GM21529 (cell line): ENCODE measurements at regions not wholly inside any gene's neighbourhood (a gene's known extent, or its start where the extent isn't known, plus 50 kb on each side); places are given as distances from the start of the nearest gene placed in this dataset.
"Not testable (repeated sequence)": the region's sequence is repeated elsewhere in the genome, so short reads cannot be mapped to it uniquely, and the experiment has no call there.

Experiments
- ATAC-seq: cut with Tn5 transposase; IDR thresholded peaks from one replicate; pipeline ENCODE4 v1.9.1; 2021; ENCODE audit not compliant: unreplicated experiment

DNA sequence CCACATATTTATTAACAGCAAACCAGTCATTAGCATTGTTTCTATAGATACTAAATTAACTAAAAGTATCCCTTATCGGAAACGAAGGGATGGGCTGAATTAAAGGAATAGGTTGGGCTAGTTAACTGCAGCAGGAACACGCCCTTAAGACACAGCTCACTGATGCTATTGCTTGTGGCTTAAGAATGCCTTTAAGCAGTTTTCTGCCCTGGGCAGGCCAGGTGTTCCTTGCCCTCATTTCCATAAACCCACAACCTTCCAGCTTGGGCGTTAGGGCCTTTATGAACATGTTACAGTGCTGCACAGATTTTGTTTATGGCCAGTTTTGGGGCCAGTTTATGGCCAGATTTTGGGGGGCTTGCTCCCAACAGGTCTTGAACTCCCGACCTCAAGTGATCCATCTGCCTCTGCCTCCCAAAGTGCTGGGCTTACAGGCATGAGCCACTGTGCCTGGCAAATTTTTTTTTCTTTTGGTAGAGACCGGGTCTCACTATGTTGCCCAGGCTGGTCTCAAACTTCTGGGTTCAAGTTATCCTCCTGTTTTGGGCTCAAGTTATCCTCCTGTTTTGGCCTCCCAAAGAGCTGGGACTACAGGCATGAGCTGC, 90.1 kb upstream of the GRIN2A start:
- not testable (repeated sequence) for ATAC-seq

DNA sequence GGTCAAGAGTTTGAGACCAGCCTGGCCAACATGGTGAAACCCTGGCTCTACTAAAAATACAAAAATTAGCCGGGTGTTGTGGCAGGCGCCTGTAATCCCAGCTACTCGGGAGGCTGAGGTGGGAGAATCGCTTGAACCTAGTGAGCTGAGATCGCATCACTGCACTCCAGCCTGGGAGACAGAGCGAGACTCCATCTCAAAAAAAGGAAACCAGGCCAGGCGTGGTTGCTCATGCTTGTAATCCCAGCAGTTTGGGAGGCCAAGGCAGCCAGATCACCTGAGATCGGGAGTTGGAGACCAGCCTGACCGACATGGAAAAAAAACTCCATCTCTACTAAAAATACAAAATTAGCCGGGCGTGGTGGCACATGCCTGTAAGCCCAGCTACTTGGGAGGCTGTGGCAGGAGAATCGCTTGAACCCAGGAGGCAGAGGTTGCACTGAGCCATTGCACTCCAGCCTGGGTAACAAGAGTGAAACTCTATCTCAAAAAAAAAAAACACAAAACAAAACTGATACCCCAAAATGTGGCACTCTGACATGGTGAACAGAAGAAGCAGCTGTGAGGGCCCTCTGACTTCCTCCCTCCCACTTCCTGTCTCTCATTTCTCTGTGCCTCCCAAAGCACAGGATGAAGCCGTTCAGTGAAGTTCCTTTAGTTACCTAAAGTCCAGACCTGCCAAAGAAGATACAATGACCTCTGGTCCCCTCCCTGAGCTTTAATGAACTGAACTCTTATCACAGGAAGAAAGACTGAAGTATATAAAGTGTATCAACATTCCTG, 93.2 kb upstream of the GRIN2A start:
- peak; percentile 95 for ATAC-seq

GRCh38 chr16:10277597-10277996, 95.4 kb upstream of the GRIN2A start:
- ATAC-seq: no peak

GRCh38 chr16:10280262-10281170, 98.3 kb upstream of the GRIN2A start:
- ATAC-seq: no peak

DNA sequence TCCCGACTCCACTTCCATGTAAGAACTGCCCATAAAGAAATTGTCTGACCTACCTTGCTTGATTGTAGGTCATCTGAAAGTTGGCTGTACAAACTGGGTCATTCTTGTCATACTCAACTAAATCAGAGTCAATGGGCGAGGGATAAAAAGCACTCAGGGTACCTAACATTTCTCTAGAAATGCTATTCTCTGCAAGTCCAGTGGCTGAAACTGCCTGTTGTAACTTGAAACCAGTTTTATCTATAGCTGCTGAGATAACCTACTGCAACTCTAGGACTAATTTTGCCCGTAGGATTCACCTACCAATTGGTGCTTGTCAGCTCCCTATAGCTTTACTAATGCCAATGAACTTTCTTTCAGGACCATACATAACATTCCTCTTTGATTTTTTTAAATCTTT, 100.1 kb upstream of the GRIN2A start:
- ATAC-seq: no peak

- ATAC-seq: not testable (repeated sequence)
Measured at GRCh38 chr16:10283246-10283645, 101.0 kb upstream of the GRIN2A start.

GRCh38 chr16:10290467-10291105, 95.3 kb upstream of the ATF7IP2 start:
- not testable (repeated sequence) for ATAC-seq

DNA sequence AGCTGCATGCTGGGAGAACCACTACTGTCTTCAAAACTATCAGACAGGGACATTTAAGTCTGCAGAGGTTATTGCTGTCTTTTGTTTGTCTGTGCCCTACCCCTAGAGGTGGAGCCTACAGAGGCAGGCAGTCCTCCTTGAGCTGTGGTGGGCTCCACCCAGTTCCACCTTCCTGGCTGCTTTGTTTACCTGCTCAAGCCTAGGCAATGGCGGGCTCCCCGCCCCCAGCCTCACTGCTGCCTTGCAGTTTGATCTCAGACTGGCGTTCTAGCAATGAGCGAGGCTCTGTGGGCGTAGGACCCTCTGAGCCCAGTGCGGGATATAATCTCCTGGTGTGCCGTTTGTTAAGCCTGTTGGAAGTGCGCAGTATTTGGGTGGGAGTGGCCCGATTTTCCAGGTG, 93.7 kb upstream of the ATF7IP2 start:
- ATAC-seq: not testable (repeated sequence)

- ATAC-seq: not testable (repeated sequence)
Measured at GRCh38 chr16:10292976-10293375, 92.9 kb upstream of the ATF7IP2 start.

- ATAC-seq: not testable (repeated sequence)
Measured at GRCh38 chr16:10294153-10294552, 91.7 kb upstream of the ATF7IP2 start.

DNA sequence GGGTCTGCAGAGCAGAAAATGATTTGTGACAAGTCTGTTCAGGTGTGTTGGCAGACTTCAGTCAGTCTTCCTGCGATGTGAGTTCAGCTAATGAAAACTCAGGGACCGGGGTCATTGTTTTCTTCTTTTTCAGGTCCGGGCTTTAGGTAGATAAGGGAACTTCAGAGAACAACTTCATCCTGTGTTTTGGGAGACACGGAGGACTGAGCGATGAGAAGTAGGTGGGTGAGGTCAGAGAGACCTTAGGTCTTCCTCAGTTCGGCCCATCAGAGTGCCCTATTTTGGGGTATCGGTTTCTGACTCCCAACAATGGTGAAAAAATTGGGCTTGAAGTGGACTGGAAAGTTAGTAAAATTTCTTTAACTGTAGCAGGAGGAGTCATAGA, 88.9 kb upstream of the ATF7IP2 start:
- ATAC-seq: peak; percentile 35

DNA sequence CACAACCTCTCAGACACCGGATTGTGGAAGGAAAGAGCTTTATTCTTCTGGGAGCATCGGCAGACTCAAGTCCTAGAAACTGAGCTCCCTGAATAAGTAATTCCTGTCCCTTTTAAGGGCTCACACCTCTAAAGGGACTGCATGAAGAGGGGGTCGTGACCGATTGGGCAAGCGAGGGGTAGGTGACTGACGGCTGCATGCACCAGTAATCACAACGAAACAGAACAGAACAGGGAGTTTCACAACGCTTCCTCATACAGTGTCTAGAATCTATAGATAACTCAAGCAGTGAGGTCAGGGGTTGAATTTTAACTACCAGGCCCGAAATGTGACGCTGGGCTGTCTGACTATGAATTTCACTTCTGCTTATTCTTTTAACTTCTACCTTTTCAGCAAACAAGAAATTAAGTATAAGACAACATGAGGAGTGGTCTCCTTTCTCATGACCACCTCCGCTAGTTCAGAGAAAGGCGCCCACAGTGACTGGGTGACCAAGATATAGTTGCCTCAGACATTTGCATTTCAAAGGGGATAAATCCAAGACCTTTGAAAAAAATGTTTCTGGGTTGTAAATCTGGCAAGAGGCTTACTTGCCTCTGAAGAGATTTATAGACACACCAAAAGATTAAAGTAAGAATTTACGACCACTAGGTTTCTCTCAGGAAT, 88.4 kb upstream of the ATF7IP2 start:
- ATAC-seq: peak; percentile 95

DNA sequence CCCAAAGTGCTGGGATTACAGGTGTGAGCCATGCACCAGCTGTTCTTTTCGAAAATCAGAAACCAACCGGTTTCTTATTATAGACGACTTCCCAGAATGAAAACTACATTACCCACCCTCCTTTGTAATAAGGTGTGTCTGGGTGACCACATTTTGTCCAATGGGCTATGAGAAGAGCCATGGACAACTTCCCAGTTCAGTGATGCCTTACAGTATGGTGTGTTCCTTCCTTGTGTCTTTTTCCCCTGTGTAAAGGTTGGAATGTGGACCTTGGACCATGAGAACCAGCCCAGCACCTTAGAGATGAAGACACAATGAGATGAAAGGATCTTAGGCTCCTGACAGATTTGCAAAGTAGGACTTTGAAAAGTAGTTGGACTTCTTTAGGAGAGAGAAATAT, 85.0 kb upstream of the ATF7IP2 start:
- no peak for ATAC-seq

GRCh38 chr16:10301547-10301946, 84.3 kb upstream of the ATF7IP2 start:
- not testable (repeated sequence) for ATAC-seq

DNA sequence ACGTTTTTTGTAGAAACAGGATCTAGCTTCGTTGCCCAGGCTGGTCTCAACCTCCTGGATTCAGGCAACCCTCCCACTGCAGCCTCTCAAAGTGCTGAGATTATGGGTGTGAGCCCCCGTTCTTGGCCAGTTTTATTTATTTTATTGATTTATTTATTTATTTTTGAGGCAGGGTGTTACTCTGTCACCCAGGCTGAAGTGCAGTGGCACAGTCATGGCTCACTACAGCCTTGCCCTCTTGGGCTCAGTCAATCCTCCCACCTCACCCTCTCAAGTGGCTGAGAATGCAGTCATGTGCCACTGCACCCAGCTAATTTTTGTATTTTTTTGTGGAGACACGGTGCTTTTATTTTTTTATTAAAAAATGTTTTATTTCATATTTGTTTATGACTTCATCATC, 79.9 kb upstream of the ATF7IP2 start:
- ATAC-seq: no peak

DNA sequence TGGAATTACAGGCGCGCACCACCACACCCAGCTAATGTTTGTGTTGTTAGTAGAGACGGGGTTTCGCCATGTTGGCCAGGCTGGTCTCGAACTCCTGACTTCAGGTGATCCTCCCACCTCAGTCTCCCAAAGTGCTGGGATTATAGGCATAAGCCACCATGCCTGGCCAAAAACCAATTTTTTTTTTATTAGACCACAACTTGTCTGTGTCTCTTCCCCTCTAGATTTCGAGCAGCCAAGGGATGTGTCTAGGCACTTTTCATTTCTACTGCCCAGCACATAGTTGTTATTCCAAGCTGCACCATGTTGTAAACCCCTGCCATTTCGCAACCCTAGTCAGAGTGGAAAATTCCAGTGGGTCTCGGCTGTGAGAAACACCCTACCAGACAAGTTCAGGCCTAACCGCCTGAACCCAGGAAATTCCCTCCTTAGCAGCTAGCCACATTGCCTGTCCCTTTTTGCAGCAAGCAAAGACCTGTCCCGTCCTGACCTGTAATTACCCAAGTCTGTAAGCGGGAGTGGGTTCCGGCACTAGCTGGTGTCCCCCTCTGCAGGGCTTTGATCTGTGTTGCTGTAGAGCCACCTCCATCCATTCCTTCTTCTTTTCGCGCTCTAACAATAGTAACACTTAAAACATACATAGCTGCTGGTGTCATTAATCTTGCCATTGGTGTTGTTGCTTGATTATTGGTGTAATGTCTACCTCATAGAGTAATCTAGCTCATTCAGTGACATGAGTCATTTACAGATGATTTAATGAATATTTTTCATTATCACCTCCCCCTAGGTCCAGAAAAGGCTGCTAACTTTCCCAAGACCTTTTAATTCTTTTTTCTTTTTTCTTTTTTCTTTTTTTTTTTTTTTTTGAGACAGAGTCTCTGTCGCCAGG, 77.3 kb upstream of the ATF7IP2 start:
- no peak for ATAC-seq

DNA sequence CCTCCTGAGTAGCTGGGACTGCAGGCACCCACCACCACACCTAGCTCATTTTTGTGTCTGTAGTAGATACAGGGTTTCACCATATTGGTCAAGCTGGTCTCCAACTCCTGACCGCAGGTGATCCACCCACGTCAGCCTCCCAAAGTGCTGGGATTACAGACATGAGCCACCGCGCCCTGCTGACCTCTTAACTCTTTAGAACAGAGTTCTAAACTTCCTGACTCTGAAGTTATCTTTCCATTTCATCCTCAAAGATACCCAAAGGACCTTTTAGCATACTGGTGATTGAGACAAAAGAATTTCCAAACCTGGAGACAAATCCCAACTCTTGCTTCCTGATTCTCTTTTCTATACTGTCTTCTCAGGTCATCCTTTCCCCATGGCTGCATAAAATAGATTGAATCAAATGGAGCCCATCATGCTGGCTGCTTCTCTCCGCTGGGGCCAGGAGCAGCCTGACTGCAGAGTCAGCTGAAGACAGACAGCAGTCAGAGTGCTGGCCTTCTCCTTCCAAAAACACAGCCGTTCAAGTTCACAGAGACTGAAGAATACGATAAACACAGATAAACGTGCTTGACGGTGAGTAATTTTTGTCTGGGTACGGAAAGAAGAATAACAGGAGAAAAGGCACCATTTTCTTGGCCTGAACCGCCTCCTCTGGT, 76.5 kb upstream of the ATF7IP2 start:
- ATAC-seq: no peak

GRCh38 chr16:10312008-10312407, 73.9 kb upstream of the ATF7IP2 start:
- ATAC-seq: no peak
